ENCODE measurements at regions not wholly inside any gene's neighbourhood (a gene's known extent, or its start where the extent isn't known, plus 50 kb on each side); places are given as distances from the start of the nearest gene placed in this dataset.

GRCh38 chr3:65079560-65079959 lies 391.8 kb upstream of the ADAMTS9 start:
- DNase-seq (ENCODE audit: extremely low read depth, low read depth) = no peak

GRCh38 chr3:65078748-65079147 lies 390.9 kb upstream of the ADAMTS9 start:
- DNase-seq (ENCODE audit: extremely low read depth, low read depth) = no peak
- TF ChIP-seq CTCF (IDR thresholded peaks at IDR 0.05; ENCODE audit: low read depth, low read length) = no peak

More at GRCh38 chr3:65079560-65079959, 391.8 kb upstream of the ADAMTS9 start:
- TF ChIP-seq CTCF (IDR thresholded peaks at IDR 0.05; ENCODE audit: low read depth, low read length) = no peak

DNA sequence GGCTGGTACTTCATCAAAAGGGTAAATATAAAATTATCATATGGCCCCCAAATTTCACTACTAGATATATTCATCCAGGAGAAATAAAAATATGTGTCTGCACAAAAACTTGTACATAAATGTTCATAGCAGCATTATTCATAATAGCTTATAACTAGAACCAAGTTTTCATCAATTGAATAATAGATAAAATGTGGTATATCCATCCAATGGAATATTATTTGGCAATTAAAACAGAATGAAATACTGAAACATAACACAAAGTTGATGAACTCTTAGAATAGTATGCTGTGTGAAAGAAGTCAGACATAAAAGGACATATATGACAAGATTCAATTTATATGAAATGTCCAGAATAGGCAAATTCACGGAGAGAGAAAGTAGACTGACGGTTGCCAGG lies 389.3 kb upstream of the ADAMTS9 start:
- no peak for DNase-seq (ENCODE audit: extremely low read depth, low read depth)
- TF ChIP-seq CTCF (IDR thresholded peaks at IDR 0.05; ENCODE audit: low read depth, low read length) = no peak

- no peak for DNase-seq (ENCODE audit: extremely low read depth, low read depth)
- no peak for TF ChIP-seq CTCF (IDR thresholded peaks at IDR 0.05; ENCODE audit: low read depth, low read length)
Observed at GRCh38 chr3:65070968-65071367, 383.2 kb upstream of the ADAMTS9 start.

DNA sequence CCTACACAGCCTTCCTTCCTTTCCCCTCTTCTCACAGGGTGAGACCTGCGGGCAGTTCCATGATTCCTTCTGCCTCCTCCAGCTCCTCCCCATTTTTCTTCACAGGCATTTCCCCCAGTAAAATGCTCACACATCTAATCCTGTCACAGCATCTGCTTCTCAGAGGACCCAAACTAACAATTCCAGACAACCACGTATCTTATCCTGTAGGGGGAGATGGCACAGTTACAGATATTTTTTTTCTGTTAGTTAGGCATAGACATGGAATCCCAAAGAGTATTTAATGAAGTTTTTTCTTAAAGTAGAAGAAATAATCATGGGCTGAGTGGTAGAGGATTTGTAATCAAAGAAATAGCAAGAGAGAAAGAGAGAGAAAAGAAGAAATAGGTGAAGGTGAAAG lies 373.1 kb upstream of the ADAMTS9 start:
- TF ChIP-seq CTCF (IDR thresholded peaks at IDR 0.05; ENCODE audit: low read depth, low read length) = no peak
- no peak for DNase-seq (ENCODE audit: extremely low read depth, low read depth)

DNA sequence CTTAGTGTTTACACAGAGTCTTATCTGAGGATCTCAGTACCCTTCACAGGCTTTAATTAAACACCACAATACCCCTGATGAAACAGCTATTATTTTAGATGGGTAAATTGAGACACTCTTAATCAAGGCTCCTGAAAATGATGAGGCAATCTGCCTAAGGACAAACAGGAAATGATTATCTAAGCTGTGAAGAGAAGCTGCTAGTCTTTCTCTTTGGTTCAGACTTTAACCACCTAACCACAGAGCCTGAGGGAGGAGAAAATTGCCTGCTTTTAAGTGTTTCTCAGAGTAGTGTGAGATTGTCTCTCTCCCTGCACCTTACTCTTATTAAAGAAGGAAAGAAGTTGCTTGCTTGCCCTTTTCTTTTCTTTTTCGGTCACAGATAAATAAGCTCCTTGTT lies 364.3 kb upstream of the ADAMTS9 start:
- DNase-seq (ENCODE audit: extremely low read depth, low read depth) = no peak
- TF ChIP-seq CTCF (IDR thresholded peaks at IDR 0.05; ENCODE audit: low read depth, low read length) = no peak

DNA sequence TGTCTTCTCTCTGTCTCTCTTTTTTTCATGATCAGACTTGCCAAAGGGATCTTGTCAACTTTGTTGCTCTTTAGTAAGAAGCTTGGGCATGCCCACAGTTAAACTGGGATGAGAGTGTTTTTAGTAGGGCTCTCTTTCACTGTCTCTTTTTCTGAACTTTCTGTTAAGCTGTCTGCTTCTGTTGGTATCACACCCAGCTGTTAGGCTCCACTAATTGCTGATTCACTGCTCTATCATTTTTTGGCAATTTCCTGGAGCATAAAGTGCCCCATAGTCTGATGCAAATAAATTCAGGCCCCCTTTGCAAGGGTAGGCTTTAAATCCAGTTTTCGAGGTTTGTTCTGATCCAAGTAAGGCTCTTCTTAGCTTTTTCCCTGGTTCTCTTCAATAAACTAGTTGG lies 360.4 kb upstream of the ADAMTS9 start:
- DNase-seq (ENCODE audit: extremely low read depth, low read depth) = no peak

More for the DNA sequence above, 360.4 kb upstream of the ADAMTS9 start:
- TF ChIP-seq CTCF (IDR thresholded peaks at IDR 0.05; ENCODE audit: low read depth, low read length) = no peak

Measured in AG09319 (cell line).